SK-N-MC (cell line): ENCODE measurements at regions not wholly inside any gene's neighbourhood (a gene's known extent, or its start where the extent isn't known, plus 50 kb on each side); places are given as distances from the start of the nearest gene placed in this dataset.

Source experiments
- EZH2 ChIP-seq: fragments of 200-600 bp; sonication (generic); IDR thresholded peaks from one replicate; pipeline ENCODE4 v1.6.1; 2017; ENCODE audit warnings: antibody characterized with exemption
- POLR2AphosphoS5 ChIP-seq: IDR thresholded peaks from 2 replicates; pipeline ENCODE4 v1.6.1; 2012; ENCODE audit warnings: mild to moderate bottlenecking, low read depth, low read length, borderline replicate concordance

DNA sequence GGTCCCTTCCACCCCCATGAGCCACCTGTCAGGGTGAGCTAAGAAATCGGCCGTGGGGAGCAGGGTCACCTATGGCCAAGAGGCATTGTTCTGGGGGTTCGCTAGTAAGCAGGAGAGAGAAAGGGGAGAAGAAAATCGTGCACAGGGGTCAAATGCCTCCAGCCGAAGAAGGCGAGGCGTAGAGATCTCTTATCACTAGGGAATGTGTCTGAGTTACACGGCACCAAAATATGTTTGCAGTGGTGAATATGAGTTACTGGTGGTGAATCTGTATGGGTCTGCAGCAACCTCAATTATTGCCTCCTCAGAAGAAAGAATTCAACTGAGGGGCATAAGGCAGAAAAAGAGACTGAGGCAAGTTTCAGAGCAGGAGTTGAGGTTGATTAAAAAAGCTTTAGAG, 54.2 kb upstream of the RABGAP1L start:
- TF ChIP-seq EZH2 = no peak
- no peak for TF ChIP-seq POLR2AphosphoS5
